ENCODE measurements at regions not wholly inside any gene's neighbourhood (a gene's known extent, or its start where the extent isn't known, plus 50 kb on each side); places are given as distances from the start of the nearest gene placed in this dataset.

DNA sequence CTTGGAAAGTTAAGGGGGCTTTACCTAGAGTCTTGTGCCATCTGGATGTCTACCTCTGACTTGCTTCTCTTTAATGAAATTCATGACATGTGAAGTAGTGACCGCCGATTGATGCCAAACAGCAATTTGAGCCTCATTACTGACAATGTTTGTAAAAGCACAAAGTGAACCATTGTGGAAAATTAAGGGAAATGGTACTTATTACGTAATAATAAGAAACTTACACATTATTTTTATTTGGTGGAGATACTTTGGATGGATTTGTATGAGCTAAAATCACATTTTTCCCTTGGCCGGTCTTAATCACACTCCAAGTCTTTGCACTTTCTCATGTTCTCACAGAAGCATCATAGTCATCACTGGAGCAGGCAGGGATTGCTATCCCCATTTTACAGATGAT, 265.1 kb upstream of the KLF6 start:
- TF ChIP-seq FOXA2 (IDR thresholded peaks at IDR 0.05) (no peak), FOXA1 (IDR thresholded peaks at IDR 0.05) (no peak), HNF4A (conservative IDR thresholded peaks at IDR 0.05) (no peak), RAD21 (IDR thresholded peaks at IDR 0.05) (no peak), GABPA (IDR thresholded peaks at IDR 0.05 in 1 of 2, conservative IDR thresholded peaks at IDR 0.05 in 1 of 2) (no peak), SP1 (IDR thresholded peaks at IDR 0.05) (no peak), NR2F2 (IDR thresholded peaks at IDR 0.05) (no peak), EGR1 (IDR thresholded peaks at IDR 0.05; ENCODE audit: low read depth in 2 of 2) (no peak)
- TF ChIP-seq, protein P1, sequence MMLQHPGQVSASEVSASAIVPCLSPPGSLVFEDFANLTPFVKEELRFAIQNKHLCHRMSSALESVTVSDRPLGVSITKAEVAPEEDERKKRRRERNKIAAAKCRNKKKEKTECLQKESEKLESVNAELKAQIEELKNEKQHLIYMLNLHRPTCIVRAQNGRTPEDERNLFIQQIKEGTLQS (IDR thresholded peaks at IDR 0.05): no peak
- TF ChIP-seq, protein P2, sequence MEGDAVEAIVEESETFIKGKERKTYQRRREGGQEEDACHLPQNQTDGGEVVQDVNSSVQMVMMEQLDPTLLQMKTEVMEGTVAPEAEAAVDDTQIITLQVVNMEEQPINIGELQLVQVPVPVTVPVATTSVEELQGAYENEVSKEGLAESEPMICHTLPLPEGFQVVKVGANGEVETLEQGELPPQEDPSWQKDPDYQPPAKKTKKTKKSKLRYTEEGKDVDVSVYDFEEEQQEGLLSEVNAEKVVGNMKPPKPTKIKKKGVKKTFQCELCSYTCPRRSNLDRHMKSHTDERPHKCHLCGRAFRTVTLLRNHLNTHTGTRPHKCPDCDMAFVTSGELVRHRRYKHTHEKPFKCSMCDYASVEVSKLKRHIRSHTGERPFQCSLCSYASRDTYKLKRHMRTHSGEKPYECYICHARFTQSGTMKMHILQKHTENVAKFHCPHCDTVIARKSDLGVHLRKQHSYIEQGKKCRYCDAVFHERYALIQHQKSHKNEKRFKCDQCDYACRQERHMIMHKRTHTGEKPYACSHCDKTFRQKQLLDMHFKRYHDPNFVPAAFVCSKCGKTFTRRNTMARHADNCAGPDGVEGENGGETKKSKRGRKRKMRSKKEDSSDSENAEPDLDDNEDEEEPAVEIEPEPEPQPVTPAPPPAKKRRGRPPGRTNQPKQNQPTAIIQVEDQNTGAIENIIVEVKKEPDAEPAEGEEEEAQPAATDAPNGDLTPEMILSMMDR (IDR thresholded peaks at IDR 0.05; ENCODE audit: low read depth, low read length, missing input control): no peak
- Histone ChIP-seq H3K27ac (ENCODE audit: low read depth in 1 of 2, low read length in 2 of 2) (no peak overlapping the region), H3K4me1 (ENCODE audit: control insufficient read depth in 4 of 4, insufficient read depth in 4 of 4, low read length in 3 of 4) (no peaks in the 10 kb centered on the region), H3K9me3 (ENCODE audit: control insufficient read depth in 4 of 4, low read length in 3 of 4) (no peaks in the 10 kb centered on the region), H3K36me3 (ENCODE audit: control insufficient read depth in 4 of 4, insufficient read depth in 3 of 4, low read depth in 1 of 4, low read length in 3 of 4) (no peaks in the 10 kb centered on the region), H3K4me3 (ENCODE audit: low read depth in 1 of 3, low read length in 3 of 3) (no peak overlapping the region), H3K9ac (ENCODE audit: low read depth in 1 of 2, low read length in 2 of 2) (no peak overlapping the region), H3K27me3 (ENCODE audit: control insufficient read depth in 4 of 4, insufficient read depth in 4 of 4, low read length in 3 of 4) (no peaks in the 10 kb centered on the region)
- no peak for DNase-seq (ENCODE audit: low spot score)
- 86% methylated on average over 4 of the region's 4 CpGs for WGBS

DNA sequence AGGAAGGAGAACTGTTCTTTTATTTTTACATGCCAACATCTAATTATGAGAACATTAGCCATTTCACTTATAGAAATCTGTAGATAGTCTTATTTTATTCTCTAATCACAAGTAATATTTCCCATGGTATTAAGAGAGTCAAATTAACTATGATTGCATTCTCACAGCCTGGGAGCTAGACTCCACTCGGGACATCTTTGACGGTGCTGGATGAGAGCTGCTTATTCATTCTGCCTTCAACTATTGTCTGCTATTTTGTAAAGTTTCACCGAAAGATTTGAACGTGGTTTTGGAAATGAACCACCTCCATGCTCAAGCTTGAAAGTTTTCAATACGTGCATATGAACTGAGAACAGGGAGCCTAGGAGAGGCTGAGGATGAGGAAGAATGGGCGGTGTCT, 264.3 kb upstream of the KLF6 start:
- Histone ChIP-seq H3K9ac (ENCODE audit: low read depth in 1 of 2, low read length in 2 of 2) (no peak overlapping the region), H3K4me1 (ENCODE audit: control insufficient read depth in 4 of 4, insufficient read depth in 4 of 4, low read length in 3 of 4) (no peaks in the 10 kb centered on the region), H3K36me3 (ENCODE audit: control insufficient read depth in 4 of 4, insufficient read depth in 3 of 4, low read depth in 1 of 4, low read length in 3 of 4) (no peaks in the 10 kb centered on the region), H3K27me3 (ENCODE audit: control insufficient read depth in 4 of 4, insufficient read depth in 4 of 4, low read length in 3 of 4) (no peaks in the 10 kb centered on the region), H3K9me3 (ENCODE audit: control insufficient read depth in 4 of 4, low read length in 3 of 4) (no peaks in the 10 kb centered on the region), H3K4me3 (ENCODE audit: low read depth in 1 of 3, low read length in 3 of 3) (no peak overlapping the region), H3K27ac (ENCODE audit: low read depth in 1 of 2, low read length in 2 of 2) (no peak overlapping the region)
- 92% methylated on average over 6 of the region's 6 CpGs for WGBS
- TF ChIP-seq JUND (IDR thresholded peaks at IDR 0.05) (no peak), EGR1 (IDR thresholded peaks at IDR 0.05; ENCODE audit: low read depth in 2 of 2) (no peak), RAD21 (IDR thresholded peaks at IDR 0.05) (no peak), NR2F2 (IDR thresholded peaks at IDR 0.05) (no peak), RXRA (IDR thresholded peaks at IDR 0.05) (no peak)
- TF ChIP-seq, protein P2 (IDR thresholded peaks at IDR 0.05; ENCODE audit: low read depth, low read length, missing input control): no peak
- TF ChIP-seq, protein P3, sequence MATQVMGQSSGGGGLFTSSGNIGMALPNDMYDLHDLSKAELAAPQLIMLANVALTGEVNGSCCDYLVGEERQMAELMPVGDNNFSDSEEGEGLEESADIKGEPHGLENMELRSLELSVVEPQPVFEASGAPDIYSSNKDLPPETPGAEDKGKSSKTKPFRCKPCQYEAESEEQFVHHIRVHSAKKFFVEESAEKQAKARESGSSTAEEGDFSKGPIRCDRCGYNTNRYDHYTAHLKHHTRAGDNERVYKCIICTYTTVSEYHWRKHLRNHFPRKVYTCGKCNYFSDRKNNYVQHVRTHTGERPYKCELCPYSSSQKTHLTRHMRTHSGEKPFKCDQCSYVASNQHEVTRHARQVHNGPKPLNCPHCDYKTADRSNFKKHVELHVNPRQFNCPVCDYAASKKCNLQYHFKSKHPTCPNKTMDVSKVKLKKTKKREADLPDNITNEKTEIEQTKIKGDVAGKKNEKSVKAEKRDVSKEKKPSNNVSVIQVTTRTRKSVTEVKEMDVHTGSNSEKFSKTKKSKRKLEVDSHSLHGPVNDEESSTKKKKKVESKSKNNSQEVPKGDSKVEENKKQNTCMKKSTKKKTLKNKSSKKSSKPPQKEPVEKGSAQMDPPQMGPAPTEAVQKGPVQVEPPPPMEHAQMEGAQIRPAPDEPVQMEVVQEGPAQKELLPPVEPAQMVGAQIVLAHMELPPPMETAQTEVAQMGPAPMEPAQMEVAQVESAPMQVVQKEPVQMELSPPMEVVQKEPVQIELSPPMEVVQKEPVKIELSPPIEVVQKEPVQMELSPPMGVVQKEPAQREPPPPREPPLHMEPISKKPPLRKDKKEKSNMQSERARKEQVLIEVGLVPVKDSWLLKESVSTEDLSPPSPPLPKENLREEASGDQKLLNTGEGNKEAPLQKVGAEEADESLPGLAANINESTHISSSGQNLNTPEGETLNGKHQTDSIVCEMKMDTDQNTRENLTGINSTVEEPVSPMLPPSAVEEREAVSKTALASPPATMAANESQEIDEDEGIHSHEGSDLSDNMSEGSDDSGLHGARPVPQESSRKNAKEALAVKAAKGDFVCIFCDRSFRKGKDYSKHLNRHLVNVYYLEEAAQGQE (IDR thresholded peaks at IDR 0.05): no peak
- TF ChIP-seq, protein P4, sequence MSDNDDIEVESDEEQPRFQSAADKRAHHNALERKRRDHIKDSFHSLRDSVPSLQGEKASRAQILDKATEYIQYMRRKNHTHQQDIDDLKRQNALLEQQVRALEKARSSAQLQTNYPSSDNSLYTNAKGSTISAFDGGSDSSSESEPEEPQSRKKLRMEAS (IDR thresholded peaks at IDR 0.05): no peak
- no peak for DNase-seq (ENCODE audit: low spot score)

Measured in liver (tissue), 8 donors.